ENCODE measurements at regions not wholly inside any gene's neighbourhood (a gene's known extent, or its start where the extent isn't known, plus 50 kb on each side); places are given as distances from the start of the nearest gene placed in this dataset.
A peak's percentile ranks its signal among the peaks of the same experiment; 100 is the strongest.
"Not testable (repeated sequence)": the region's sequence is repeated elsewhere in the genome, so short reads cannot be mapped to it uniquely, and the experiment has no call there.

- Mint-ChIP-seq H3K4me3 (no peak overlapping the region), H3K4me1 (no peaks in the 10 kb centered on the region), H3K27ac (no peak overlapping the region), H3K27me3 (no peaks in the 10 kb centered on the region), H3K9me3 (peaks cover 5 to 8% (median 7%) of the 10 kb centered on the region in 3 donors), H3K36me3 (no peaks in the 10 kb centered on the region)
These were observed 1370.4 kb downstream of the GRIK2 start for GRCh38 chr6:102763891-102764290.

DNA sequence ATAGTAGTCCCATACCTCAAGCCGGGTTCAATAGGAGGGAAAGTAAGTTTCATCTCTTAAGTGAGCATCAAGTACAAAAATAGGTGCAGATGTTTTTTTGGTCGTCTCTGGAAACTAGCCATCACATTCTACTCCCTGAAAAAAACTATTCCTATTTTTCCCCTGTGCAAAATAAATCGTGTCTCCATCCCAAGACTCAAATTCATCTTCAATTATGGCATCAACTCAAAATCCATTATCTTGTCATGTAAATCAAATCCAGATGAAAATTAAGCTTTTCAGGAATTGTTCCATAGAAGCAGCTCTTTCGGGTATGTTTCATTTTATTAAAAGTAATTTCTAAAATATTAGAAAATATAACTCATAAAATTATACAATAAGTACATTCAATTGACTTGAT is 1368.4 kb downstream of the GRIK2 start:
- H3K9me3 Mint-ChIP-seq: peaks cover 2 to 7% (median 3%) of the 10 kb centered on the region in 3 donors
- no peaks in the 10 kb centered on the region for H3K4me1 Mint-ChIP-seq
- no peaks in the 10 kb centered on the region for H3K36me3 Mint-ChIP-seq
- H3K27me3 Mint-ChIP-seq: no peaks in the 10 kb centered on the region
- H3K4me3 Mint-ChIP-seq: no peak overlapping the region
- H3K27ac Mint-ChIP-seq: no peak overlapping the region

GRCh38 chr6:102759415-102759814 is 1365.9 kb downstream of the GRIK2 start:
- peaks cover 3 to 6% (median 4%) of the 10 kb centered on the region in 3 donors for H3K9me3 Mint-ChIP-seq
- H3K4me1 Mint-ChIP-seq: no peaks in the 10 kb centered on the region
- no peak overlapping the region for H3K4me3 Mint-ChIP-seq
- no peaks in the 10 kb centered on the region for H3K36me3 Mint-ChIP-seq
- no peak overlapping the region for H3K27ac Mint-ChIP-seq
- no peaks in the 10 kb centered on the region for H3K27me3 Mint-ChIP-seq

DNA sequence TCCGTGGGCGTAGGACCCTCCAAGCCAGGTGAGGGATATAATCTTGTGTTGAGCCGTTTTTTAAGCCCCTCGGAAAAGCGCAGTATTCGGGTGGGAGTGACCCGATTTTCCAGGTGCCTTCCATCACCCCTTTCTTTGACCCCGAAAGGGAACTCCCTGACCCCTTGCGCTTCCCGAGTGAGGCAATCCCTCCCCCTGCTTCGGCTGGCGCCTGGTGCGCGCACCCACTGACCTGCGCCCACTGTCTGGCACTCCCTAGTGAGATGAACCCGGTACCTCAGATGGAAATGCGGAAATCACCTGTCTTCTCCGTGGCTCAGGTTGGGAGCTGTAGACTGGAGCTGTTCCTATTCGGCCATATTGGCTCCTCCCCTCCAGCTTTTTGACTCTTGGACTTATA is 1365.0 kb downstream of the GRIK2 start:
- not testable (repeated sequence) for H3K27me3 Mint-ChIP-seq, H3K9me3 Mint-ChIP-seq, H3K4me1 Mint-ChIP-seq, H3K36me3 Mint-ChIP-seq, H3K4me3 Mint-ChIP-seq
- H3K27ac Mint-ChIP-seq: peak overlapping the region in 1 of 3 donors; percentile 35

GRCh38 chr6:102749210-102749971 is 1355.9 kb downstream of the GRIK2 start:
- H3K4me1 Mint-ChIP-seq: no peaks in the 10 kb centered on the region
- H3K27me3 Mint-ChIP-seq: no peaks in the 10 kb centered on the region

DNA sequence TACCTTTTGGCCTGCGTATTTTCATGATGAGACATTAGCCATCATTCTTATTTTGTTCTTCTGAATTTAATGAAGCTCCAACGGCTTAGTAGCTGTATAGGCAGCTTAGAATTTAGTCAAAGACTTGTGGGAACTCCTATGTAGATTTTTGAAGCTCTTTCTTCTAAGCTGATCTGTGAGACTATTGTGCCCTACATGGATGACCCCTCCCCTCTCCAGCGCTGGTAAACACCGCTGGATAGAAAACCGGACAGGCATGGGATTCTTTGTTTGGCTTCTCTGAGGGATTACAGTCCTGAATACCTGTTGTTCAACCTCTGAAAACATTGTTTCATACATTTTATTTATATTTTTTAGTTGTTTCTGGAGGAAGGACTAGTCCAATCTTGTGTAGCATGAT is 1353.4 kb downstream of the GRIK2 start:
- Mint-ChIP-seq H3K9me3 (peaks cover 0 to 4% (median 3%) of the 10 kb centered on the region in 3 donors), H3K36me3 (no peaks in the 10 kb centered on the region), H3K4me1 (no peaks in the 10 kb centered on the region), H3K4me3 (no peak overlapping the region), H3K27me3 (no peaks in the 10 kb centered on the region), H3K27ac (no peak overlapping the region)

More at GRCh38 chr6:102749210-102749971, 1355.9 kb downstream of the GRIK2 start:
- Mint-ChIP-seq H3K36me3 (no peaks in the 10 kb centered on the region), H3K4me3 (no peak overlapping the region), H3K27ac (no peak overlapping the region), H3K9me3 (peaks cover 0 to 4% (median 3%) of the 10 kb centered on the region in 3 donors)

DNA sequence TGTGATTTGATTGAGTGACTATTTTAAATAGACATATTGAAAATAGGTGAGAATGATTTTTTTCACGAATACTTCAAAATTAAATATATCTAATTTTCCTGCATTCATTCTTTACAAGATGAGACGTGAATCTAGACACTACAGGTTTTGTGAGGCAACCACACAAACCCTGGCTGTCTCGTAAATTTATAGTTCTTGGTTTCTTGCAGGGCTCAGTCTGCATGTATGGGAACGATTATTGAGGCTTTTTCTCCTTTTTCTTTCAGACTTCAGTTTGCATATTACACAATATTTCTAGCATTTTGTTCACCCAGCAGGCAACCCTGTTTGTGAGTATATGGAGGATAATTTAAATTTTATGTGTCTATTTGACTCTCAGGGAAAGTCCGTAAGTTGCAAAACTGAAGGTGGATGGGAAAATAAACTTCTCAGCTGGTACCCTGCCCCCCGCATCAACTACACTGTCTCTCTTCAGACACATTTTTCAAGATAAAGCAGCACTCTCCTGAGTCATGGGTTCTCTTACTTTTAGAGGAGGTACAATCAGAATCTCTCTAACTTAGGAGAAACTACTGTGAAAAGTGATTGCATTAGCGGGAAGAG is 1349.3 kb downstream of the GRIK2 start:
- no peaks in the 10 kb centered on the region for H3K4me1 Mint-ChIP-seq
- no peak overlapping the region for H3K4me3 Mint-ChIP-seq
- H3K36me3 Mint-ChIP-seq: no peaks in the 10 kb centered on the region
- H3K9me3 Mint-ChIP-seq: peaks cover 0 to 2% (median under 1%) of the 10 kb centered on the region in 3 donors
- no peaks in the 10 kb centered on the region for H3K27me3 Mint-ChIP-seq
- H3K27ac Mint-ChIP-seq: no peak overlapping the region

- peaks cover 0 to 1% (median 0%) of the 10 kb centered on the region in 3 donors for H3K9me3 Mint-ChIP-seq
- H3K27me3 Mint-ChIP-seq: no peaks in the 10 kb centered on the region
- H3K4me1 Mint-ChIP-seq: no peaks in the 10 kb centered on the region
- H3K36me3 Mint-ChIP-seq: no peaks in the 10 kb centered on the region
- no peak overlapping the region for H3K27ac Mint-ChIP-seq
- H3K4me3 Mint-ChIP-seq: no peak overlapping the region
These were observed 1348.5 kb downstream of the GRIK2 start for GRCh38 chr6:102742028-102742427.

DNA sequence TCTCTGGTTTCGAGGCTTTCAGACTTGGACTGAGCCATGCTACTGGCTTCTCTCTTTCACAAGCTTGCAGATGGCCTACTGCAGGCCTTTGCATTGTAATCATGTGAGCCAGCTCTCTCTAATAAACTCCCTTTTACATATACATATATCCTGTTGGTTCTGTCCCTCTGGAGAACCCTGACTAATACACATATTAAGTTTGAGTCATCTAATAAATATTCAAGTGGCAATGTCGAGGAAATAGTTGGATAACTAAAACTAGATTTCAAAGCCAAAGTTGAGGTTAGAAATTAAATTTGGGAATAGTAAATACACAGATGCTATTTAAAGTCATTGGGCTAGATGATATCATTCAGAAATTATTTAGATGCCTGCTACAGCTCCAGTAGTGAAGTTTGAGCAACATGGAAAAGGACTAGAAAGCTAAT is 1343.4 kb downstream of the GRIK2 start:
- H3K27me3 Mint-ChIP-seq: no peaks in the 10 kb centered on the region
- H3K4me1 Mint-ChIP-seq: no peaks in the 10 kb centered on the region
- peaks cover 0 to 4% (median 0%) of the 10 kb centered on the region in 3 donors for H3K9me3 Mint-ChIP-seq
- H3K27ac Mint-ChIP-seq: no peak overlapping the region
- H3K4me3 Mint-ChIP-seq: no peak overlapping the region
- H3K36me3 Mint-ChIP-seq: no peaks in the 10 kb centered on the region

DNA sequence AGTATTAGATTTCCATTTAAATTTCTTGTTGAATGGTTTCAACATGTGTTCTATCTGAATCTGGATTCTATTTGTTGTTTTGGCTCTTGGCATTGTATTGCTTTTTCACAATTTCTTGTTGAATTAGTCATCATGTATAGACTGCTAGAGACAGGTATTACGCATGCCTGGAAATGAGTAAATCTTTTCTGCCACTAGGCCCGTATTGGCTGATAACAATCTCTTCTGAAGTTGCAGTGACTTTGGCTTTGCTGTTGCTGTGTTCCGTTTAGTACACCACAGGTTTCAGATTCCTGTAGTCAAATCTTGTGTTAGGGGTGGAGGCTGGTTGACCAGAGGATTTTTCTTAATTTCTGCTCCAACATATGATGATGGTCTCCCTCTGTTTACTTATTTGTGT is 1339.4 kb downstream of the GRIK2 start:
- H3K4me3 Mint-ChIP-seq: no peak overlapping the region
- H3K27ac Mint-ChIP-seq: no peak overlapping the region
- H3K9me3 Mint-ChIP-seq: peaks cover 0 to 15% (median 3%) of the 10 kb centered on the region in 3 donors
- no peaks in the 10 kb centered on the region for H3K36me3 Mint-ChIP-seq
- no peaks in the 10 kb centered on the region for H3K4me1 Mint-ChIP-seq
- no peaks in the 10 kb centered on the region for H3K27me3 Mint-ChIP-seq

DNA sequence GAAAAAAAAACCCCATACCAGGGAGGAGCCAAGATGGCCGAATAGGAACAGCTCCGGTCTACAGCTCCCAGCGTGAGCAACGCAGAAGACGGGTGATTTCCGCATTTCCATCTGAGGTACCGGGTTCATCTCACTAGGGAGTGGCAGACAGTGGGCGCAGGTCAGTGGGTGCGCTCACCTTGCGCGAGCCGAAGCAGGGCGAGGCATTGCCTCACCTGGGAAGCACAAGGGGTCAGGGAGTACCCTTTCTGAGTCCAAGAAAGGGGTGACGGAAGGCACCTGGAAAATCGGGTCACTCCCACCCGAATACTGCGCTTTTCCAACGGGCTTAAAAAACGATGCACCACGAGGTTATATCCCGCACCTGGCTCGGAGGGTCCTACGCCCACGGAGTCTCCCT is 1328.6 kb downstream of the GRIK2 start:
- not testable (repeated sequence) for H3K27me3 Mint-ChIP-seq, H3K36me3 Mint-ChIP-seq, H3K4me1 Mint-ChIP-seq, H3K9me3 Mint-ChIP-seq, H3K27ac Mint-ChIP-seq, H3K4me3 Mint-ChIP-seq

DNA sequence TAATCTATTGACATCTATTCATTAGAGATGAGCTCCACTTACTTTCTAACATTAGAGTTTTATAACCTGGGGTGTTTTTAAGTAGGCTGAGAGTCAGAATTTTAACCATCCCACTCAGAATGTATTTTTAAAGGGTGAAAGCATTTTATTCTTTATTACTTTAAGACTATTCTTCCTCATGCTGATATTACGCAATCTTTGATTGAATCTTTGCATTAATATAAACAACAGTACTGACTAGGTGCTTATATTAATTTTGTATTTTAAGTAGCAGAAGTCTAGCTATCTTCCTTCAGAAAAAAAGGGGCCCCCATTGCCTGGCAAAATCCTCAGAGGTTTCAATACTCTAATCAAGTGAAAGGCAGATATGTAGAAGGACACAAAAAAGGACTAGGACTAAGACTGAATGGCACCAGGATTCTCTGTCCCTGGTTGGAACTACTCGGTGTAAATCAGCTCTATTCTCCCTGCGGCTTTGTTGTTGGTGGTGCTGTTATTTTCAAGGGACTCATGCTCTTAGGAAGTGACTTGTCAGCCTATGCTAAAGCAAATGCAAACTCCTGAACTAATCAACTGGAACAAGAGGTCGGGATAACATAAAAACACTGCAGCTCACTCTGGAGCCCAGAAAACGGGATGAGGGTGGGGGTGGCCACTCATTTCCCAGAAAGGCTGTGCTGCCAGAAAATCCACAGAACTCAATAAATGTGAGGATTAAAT is 1324.4 kb downstream of the GRIK2 start:
- Mint-ChIP-seq H3K9me3 (peaks cover 0 to 2% (median 0%) of the 10 kb centered on the region in 3 donors), H3K4me1 (no peaks in the 10 kb centered on the region), H3K27me3 (no peaks in the 10 kb centered on the region), H3K36me3 (no peaks in the 10 kb centered on the region), H3K4me3 (no peak overlapping the region), H3K27ac (no peak overlapping the region)

GRCh38 chr6:102717252-102717651 is 1323.7 kb downstream of the GRIK2 start:
- Mint-ChIP-seq H3K9me3 (peaks cover 0 to 3% (median 2%) of the 10 kb centered on the region in 3 donors), H3K36me3 (no peaks in the 10 kb centered on the region), H3K27ac (no peak overlapping the region), H3K27me3 (no peaks in the 10 kb centered on the region), H3K4me3 (no peak overlapping the region), H3K4me1 (no peaks in the 10 kb centered on the region)

- Mint-ChIP-seq H3K4me3 (no peak overlapping the region), H3K4me1 (no peaks in the 10 kb centered on the region)
These were observed 1307.5 kb downstream of the GRIK2 start for GRCh38 chr6:102701019-102701418.

GRCh38 chr6:102686461-102686860 is 1293.0 kb downstream of the GRIK2 start:
- H3K4me1 Mint-ChIP-seq: no peaks in the 10 kb centered on the region
- peaks cover 0 to 17% (median 0%) of the 10 kb centered on the region in 3 donors for H3K9me3 Mint-ChIP-seq
- no peaks in the 10 kb centered on the region for H3K36me3 Mint-ChIP-seq
- no peak overlapping the region for H3K27ac Mint-ChIP-seq
- H3K4me3 Mint-ChIP-seq: no peak overlapping the region
- H3K27me3 Mint-ChIP-seq: no peaks in the 10 kb centered on the region

More at GRCh38 chr6:102701019-102701418, 1307.5 kb downstream of the GRIK2 start:
- no peaks in the 10 kb centered on the region for H3K27me3 Mint-ChIP-seq
- H3K27ac Mint-ChIP-seq: no peak overlapping the region
- no peaks in the 10 kb centered on the region for H3K9me3 Mint-ChIP-seq
- H3K36me3 Mint-ChIP-seq: no peaks in the 10 kb centered on the region
